Caco-2 (cell line): ENCODE measurements at regions not wholly inside any gene's neighbourhood (a gene's known extent, or its start where the extent isn't known, plus 50 kb on each side); places are given as distances from the start of the nearest gene placed in this dataset.

Source experiments
- BruUV-seq: library from RNA; stranded (reverse); fragments of 400-500 nt; replicated peaks from 2 replicates; lab custom pipeline; 2021; lab: Mats Ljungman, UMichigan
- CTCF ChIA-PET: fragments of 300-600 bp; sonication (Branson Sonifier 250); formaldehyde crosslinking; loops from one replicate; lab custom pipeline; 2022; ENCODE audit warnings: antibody characterized with exemption; lab: Charles Lee
- POLR2A ChIA-PET: fragments of 300-600 bp; sonication (Branson Sonifier 250); formaldehyde crosslinking; loops from one replicate; lab custom pipeline; 2022; ENCODE audit warnings: antibody characterized with exemption; lab: Charles Lee
- DNase-seq, 2 experiments: peaks; one replicate each; pipeline versions ENCODE4 v3.0.0 to v3.0.0-alpha.2; 2020 to 2022
- H3K27me3 ChIP-seq: replicated peaks from 2 replicates; pipeline ENCODE4 v1.6.0; 2011; ENCODE audit warnings: low read length; ENCODE audit not compliant: control insufficient read depth, insufficient read depth
- H3K36me3 ChIP-seq: 2 replicates; pipeline ENCODE4 v1.5.1; 2011; ENCODE audit warnings: low read length; ENCODE audit not compliant: control insufficient read depth, insufficient read depth
- H3K4me1 ChIP-seq: fragments of 250-450 bp; sonication (Bioruptor Pico); 2 replicates; pipeline ENCODE4 v1.5.1; 2020; ENCODE audit warnings: mild to moderate bottlenecking
- H3K4me3 ChIP-seq: 2 replicates; pipeline ENCODE4 v1.5.1; 2011; ENCODE audit warnings: low read depth, mild to moderate bottlenecking, control low read depth, low read length
- H3K9me3 ChIP-seq: fragments of 250-450 bp; sonication (Bioruptor Pico); 2 replicates; pipeline ENCODE4 v1.5.1; 2020; ENCODE audit warnings: mild to moderate bottlenecking, moderate library complexity
- H3K27ac Mint-ChIP-seq: one replicate; pipeline ENCODE4 v1.8.0; 2022; ENCODE audit warnings: mixed read lengths; ENCODE audit not compliant: unreplicated experiment
- H3K27me3 Mint-ChIP-seq: one replicate; pipeline ENCODE4 v1.8.0; 2022; ENCODE audit warnings: mixed read lengths; ENCODE audit not compliant: insufficient read depth, unreplicated experiment
- H3K36me3 Mint-ChIP-seq: one replicate; pipeline ENCODE4 v1.8.0; 2022; ENCODE audit warnings: mild to moderate bottlenecking, mixed read lengths; ENCODE audit not compliant: insufficient read depth, unreplicated experiment
- H3K4me1 Mint-ChIP-seq: one replicate; pipeline ENCODE4 v1.8.0; 2022; ENCODE audit warnings: low read depth, mixed read lengths; ENCODE audit not compliant: unreplicated experiment
- H3K4me3 Mint-ChIP-seq: one replicate; pipeline ENCODE4 v1.8.0; 2022; ENCODE audit warnings: mild to moderate bottlenecking, moderate library complexity, mixed read lengths; ENCODE audit not compliant: unreplicated experiment
- H3K9me3 Mint-ChIP-seq: one replicate; pipeline ENCODE4 v1.8.0; 2022; ENCODE audit warnings: mixed read lengths; ENCODE audit not compliant: unreplicated experiment
- CTCF ChIP-seq, 2 experiments: fragments of 200-600 bp in 1 of 2; IDR thresholded peaks; 1 replicate in 1 of 2; 2 replicates in 1 of 2; pipeline versions ENCODE4 v1.5.1 to v1.8.0; 2011 to 2022; ENCODE audit warnings: antibody characterized with exemption in 1 of 2, control low read depth in 1 of 2, inconsistent platforms in 1 of 2, low read depth in 1 of 2, low read length in 1 of 2, mild to moderate bottlenecking in 1 of 2, moderate library complexity in 1 of 2; ENCODE audit not compliant: insufficient read depth in 1 of 2, severe bottlenecking in 1 of 2, unreplicated experiment in 1 of 2
- intact Hi-C: fragments of 100-400 bp; cut with micrococcal nuclease; formaldehyde crosslinking; loops from one replicate; pipeline ENCODE4 v1.10.0; 2022; ENCODE audit not compliant: unreplicated experiment

- H3K36me3 ChIP-seq = no peaks in the 10 kb centered on the region
- Mint-ChIP-seq H3K9me3 (no peaks in the 10 kb centered on the region), H3K36me3 (no peaks in the 10 kb centered on the region), H3K27ac (no peak overlapping the region), H3K27me3 (peaks cover 3% of the 10 kb centered on the region), H3K4me1 (peaks cover 7% of the 10 kb centered on the region), H3K4me3 (no peak overlapping the region)
- intact Hi-C loops = no loop called here
- no peaks in the 10 kb centered on the region for H3K9me3 ChIP-seq
- no peaks in the 10 kb centered on the region for H3K27me3 ChIP-seq
- no TSS peak for BruUV-seq
- DNase-seq = no peak
- POLR2A ChIA-PET = no interaction called here
- CTCF ChIA-PET = no interaction called here
- H3K4me3 ChIP-seq = no peak overlapping the region
- TF ChIP-seq CTCF (IDR thresholded peaks at IDR 0.05; ENCODE audit: insufficient read depth in 1 of 2, low read depth in 1 of 2, low read length in 1 of 2, severe bottlenecking in 1 of 2, unreplicated experiment in 1 of 2) = no peak
- no peaks in the 10 kb centered on the region for H3K4me1 ChIP-seq
These were observed 78.9 kb upstream of the OTOS start for GRCh38 chr2:240219208-240219890.

GRCh38 chr2:240220371-240220770 is 79.9 kb upstream of the OTOS start:
- no peaks in the 10 kb centered on the region for H3K36me3 Mint-ChIP-seq
- CTCF ChIA-PET = interaction anchor here (0.6 kb wide), 1 partner anchor 15 kb away, joined by 4 read pairs; no protein-coding TSS in a partner anchor
- no peak for DNase-seq
- intact Hi-C loops = no loop called here
- Histone ChIP-seq H3K27me3 (no peaks in the 10 kb centered on the region), H3K36me3 (no peaks in the 10 kb centered on the region), H3K4me3 (no peak overlapping the region), H3K4me1 (no peaks in the 10 kb centered on the region), H3K9me3 (no peaks in the 10 kb centered on the region)
- BruUV-seq = no TSS peak
- H3K27ac Mint-ChIP-seq = no peak overlapping the region
- H3K4me1 Mint-ChIP-seq = peaks cover 7% of the 10 kb centered on the region
- no peak for TF ChIP-seq CTCF (IDR thresholded peaks at IDR 0.05; ENCODE audit: insufficient read depth in 1 of 2, low read depth in 1 of 2, low read length in 1 of 2, severe bottlenecking in 1 of 2, unreplicated experiment in 1 of 2)
- peaks cover 3% of the 10 kb centered on the region for H3K27me3 Mint-ChIP-seq
- no peaks in the 10 kb centered on the region for H3K9me3 Mint-ChIP-seq
- no peak overlapping the region for H3K4me3 Mint-ChIP-seq
- POLR2A ChIA-PET = no interaction called here

- Histone ChIP-seq H3K9me3 (peaks cover under 1% of the 10 kb centered on the region; the same call in 1 of the 2 replicates), H3K4me3 (no peak overlapping the region), H3K4me1 (no peaks in the 10 kb centered on the region), H3K27me3 (no peaks in the 10 kb centered on the region), H3K36me3 (no peaks in the 10 kb centered on the region)
- POLR2A ChIA-PET = no interaction called here
- intact Hi-C loops = no loop called here
- Mint-ChIP-seq H3K27me3 (peaks cover 3% of the 10 kb centered on the region), H3K4me1 (peaks cover 7% of the 10 kb centered on the region), H3K27ac (no peak overlapping the region), H3K4me3 (no peak overlapping the region), H3K9me3 (no peaks in the 10 kb centered on the region), H3K36me3 (no peaks in the 10 kb centered on the region)
- no peak for TF ChIP-seq CTCF (IDR thresholded peaks at IDR 0.05; ENCODE audit: insufficient read depth in 1 of 2, low read depth in 1 of 2, low read length in 1 of 2, severe bottlenecking in 1 of 2, unreplicated experiment in 1 of 2)
- DNase-seq = no peak
- CTCF ChIA-PET = no interaction called here
- no TSS peak for BruUV-seq
These were observed 83.2 kb upstream of the OTOS start for GRCh38 chr2:240223631-240224030.
